H1 (cell line): ENCODE measurements at regions not wholly inside any gene's neighbourhood (a gene's known extent, or its start where the extent isn't known, plus 50 kb on each side); places are given as distances from the start of the nearest gene placed in this dataset.

Experiments used
- KDM1A ChIP-seq: fragments of 200-600, 300-600 bp; sonication (generic); IDR thresholded peaks from 2 replicates; pipeline ENCODE4 v1.7.1; 2016; ENCODE audit warnings: mild to moderate bottlenecking, low read length, borderline replicate concordance
- KDM4A ChIP-seq: IDR thresholded peaks from one replicate; pipeline ENCODE4 v1.7.1; 2012; ENCODE audit warnings: low read depth, mild to moderate bottlenecking, moderate library complexity, low read length, inconsistent platforms; ENCODE audit not compliant: severe bottlenecking
- RXRA ChIP-seq: IDR thresholded peaks from 2 replicates; pipeline ENCODE4 v1.6.1; 2011; ENCODE audit warnings: low read depth, mild to moderate bottlenecking, low read length, moderate library complexity; ENCODE audit not compliant: insufficient read depth
- SP2 ChIP-seq: IDR thresholded peaks from 2 replicates; pipeline ENCODE4 v1.6.1; 2012; ENCODE audit warnings: mild to moderate bottlenecking, low read length, inconsistent platforms
- YY1 ChIP-seq: IDR thresholded peaks from 2 replicates; pipeline ENCODE4 v1.6.1; 2011; ENCODE audit warnings: low read depth, mild to moderate bottlenecking, low read length

GRCh38 chr2:19232312-19232711 lies 126.1 kb downstream of the OSR1 start (continued):
- TF ChIP-seq SP2 = no peak
- no peak for TF ChIP-seq YY1
- no peak for TF ChIP-seq KDM1A
- no peak for TF ChIP-seq RXRA
- TF ChIP-seq KDM4A = no peak
